Activated CD4-positive, alpha-beta T cell treated with anti-CD3 and anti-CD28 coated beads, Interleukin-10, Interleukin-2, amounts not matched to agents 100 ng/mL and 50 ng/mL, durations not matched to agents 16 hours and 8 hours (primary cell): ENCODE measurements at regions not wholly inside any gene's neighbourhood (a gene's known extent, or its start where the extent isn't known, plus 50 kb on each side); places are given as distances from the start of the nearest gene placed in this dataset.

ENCODE experiments used
- DNase-seq: peaks from one replicate; pipeline ENCODE4 v3.0.0-alpha.2; 2020

- DNase-seq = no peak
Observed at GRCh38 chr10:10366836-10367235, 650.8 kb upstream of the CELF2 start.

- no peak for DNase-seq
Observed at GRCh38 chr10:10367264-10367663, 650.4 kb upstream of the CELF2 start.

- no peak for DNase-seq
Observed at GRCh38 chr10:10368951-10369576, 648.6 kb upstream of the CELF2 start.

GRCh38 chr10:10385831-10386230 is 631.8 kb upstream of the CELF2 start:
- DNase-seq = no peak

GRCh38 chr10:10389182-10389581 is 628.5 kb upstream of the CELF2 start:
- DNase-seq = no peak

DNA sequence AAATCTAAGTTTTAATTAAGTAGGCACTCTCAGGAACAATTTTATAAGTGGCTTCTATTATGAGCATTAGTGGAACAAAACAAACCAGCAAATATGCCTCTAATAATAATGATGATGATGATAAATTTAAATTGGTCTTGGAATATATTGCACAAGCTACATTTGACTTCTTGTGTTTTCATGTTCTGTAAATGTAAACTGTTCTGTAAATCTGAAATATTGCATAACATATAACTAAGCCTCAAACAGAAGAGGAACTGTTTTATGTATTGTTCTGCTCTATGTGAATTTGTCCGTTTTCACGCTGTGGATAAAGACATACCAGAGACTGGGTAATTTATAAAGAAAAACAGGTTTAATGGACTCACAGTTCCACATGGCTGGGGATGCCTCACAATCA is 625.2 kb upstream of the CELF2 start:
- no peak for DNase-seq

GRCh38 chr10:10394933-10395658 is 622.6 kb upstream of the CELF2 start:
- no peak for DNase-seq

DNA sequence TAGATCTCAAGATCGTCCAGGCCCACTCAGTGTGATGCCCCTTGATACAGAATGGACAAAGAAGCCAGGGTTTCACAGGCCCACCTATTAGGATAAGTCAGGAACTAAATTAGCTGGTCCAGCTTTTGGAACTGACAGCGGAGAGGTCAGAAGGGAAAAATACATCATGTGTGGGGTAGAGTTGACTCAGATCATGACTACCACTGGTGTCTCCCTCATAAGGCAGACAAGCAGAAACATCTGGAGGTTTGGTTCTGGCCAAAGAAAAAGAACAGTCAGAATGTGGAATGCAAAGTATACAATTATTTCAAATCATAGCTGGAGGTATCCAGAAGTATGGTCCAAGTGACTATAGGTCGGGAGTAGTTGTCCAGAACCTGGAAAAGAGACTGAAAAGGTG is 621.1 kb upstream of the CELF2 start:
- no peak for DNase-seq

GRCh38 chr10:10397906-10398305 is 619.8 kb upstream of the CELF2 start:
- no peak for DNase-seq

- no peak for DNase-seq
Observed at GRCh38 chr10:10403762-10404161, 613.9 kb upstream of the CELF2 start.

- no peak for DNase-seq
Observed at GRCh38 chr10:10417671-10418070, 600.0 kb upstream of the CELF2 start.

DNA sequence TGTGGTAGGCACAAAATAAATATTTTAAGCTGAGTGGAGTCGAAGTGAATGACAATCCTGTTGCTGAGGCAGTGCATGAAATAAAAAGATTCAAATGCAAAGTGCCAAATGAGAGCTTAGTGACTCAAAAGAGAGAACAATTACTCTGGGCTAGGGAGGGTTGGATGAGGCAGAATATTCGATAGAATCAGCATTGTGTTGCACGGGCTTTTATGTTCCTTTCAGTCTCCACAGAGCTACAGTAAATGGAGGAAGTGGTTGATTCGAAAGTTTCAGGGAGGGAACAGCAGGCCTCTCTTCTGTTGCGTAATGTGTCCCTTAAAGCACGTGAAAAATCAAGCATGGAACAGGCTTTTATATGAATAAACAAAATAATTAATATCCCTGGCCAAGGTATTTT is 599.3 kb upstream of the CELF2 start:
- peak; percentile 75 for DNase-seq

GRCh38 chr10:10421071-10421470 is 596.6 kb upstream of the CELF2 start:
- DNase-seq = peak; percentile 12

DNA sequence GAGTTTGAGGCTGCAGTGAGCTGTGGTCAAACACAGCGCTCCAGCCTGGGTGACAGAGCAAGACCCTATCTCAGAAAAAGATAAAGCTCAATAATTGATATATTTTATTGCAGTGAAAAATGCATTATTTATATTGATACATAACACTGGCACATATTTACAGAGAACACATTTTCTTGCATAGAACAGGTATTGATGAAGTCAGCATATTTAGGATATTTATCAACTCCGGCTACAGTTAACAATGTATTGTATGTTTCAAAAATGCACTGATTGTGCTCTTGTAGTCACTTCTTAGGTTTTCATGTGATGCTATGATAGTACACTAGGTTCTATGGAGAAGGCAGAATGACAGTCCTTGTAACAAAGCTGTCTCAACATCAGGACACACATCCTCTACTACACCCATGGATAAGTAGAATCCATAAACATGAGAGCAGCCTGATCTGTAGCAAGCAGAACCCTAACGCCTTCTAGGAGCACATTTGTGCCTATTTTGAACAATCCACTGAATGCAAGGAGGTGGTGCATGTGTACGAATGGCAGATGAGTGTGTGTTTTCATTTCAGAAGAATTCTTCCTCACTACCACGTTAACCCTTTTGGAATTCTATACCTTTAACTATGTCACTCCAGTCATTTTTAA is 586.1 kb upstream of the CELF2 start:
- no peak for DNase-seq

GRCh38 chr10:10432296-10433035 is 585.2 kb upstream of the CELF2 start:
- no peak for DNase-seq

GRCh38 chr10:10434312-10434711 is 583.4 kb upstream of the CELF2 start:
- DNase-seq = no peak

GRCh38 chr10:10437886-10438285 is 579.8 kb upstream of the CELF2 start:
- DNase-seq = no peak

DNA sequence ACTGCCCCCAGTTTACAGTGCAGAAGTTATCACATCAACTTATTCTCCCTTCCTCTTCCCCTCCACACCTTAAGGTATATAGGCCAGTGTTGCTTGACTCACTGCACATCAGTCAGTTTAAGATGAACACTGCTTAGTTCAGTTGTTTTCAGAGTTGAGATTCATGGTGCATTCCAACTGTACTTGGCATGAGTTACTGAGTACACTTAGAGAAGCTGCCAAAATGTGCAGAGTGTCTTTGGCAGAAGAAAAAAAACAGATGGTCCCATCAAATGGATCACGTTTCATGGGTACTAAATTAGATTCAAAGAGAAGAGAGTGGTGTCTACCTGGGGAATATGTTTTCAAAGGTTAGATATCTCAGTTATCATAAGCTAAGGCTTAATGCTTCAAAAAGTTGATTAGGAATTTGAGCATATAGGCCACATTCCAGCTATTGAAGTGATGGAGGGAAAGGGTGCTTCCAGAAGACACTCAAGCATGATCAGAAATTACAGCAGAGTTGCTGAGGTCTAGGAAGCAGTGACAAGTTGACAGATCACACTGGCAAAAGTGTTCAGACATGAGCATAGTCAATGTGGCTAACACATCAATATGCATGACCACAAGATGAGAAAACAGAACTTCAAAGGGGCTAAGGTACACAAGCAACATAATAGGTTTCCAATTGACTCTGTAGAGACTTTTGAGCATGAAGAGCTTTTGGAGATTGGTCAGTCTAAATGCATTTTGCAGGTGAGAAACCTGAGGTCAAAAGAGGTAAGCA is 579.2 kb upstream of the CELF2 start:
- DNase-seq = peak; percentile 6

- DNase-seq = no peak
Observed at GRCh38 chr10:10456856-10457255, 560.8 kb upstream of the CELF2 start.

GRCh38 chr10:10460451-10460850 is 557.2 kb upstream of the CELF2 start:
- DNase-seq = no peak

GRCh38 chr10:10462151-10462941 is 555.3 kb upstream of the CELF2 start:
- DNase-seq = no peak

GRCh38 chr10:10471758-10472157 is 545.9 kb upstream of the CELF2 start:
- no peak for DNase-seq
